Stimulated activated CD4-positive, alpha-beta T cell treated with anti-CD3 and anti-CD28 coated beads, Interleukin-1b, Interleukin-23, amount 100 ng/mL, for 24 hours (primary cell): ENCODE measurements at regions not wholly inside any gene's neighbourhood (a gene's known extent, or its start where the extent isn't known, plus 50 kb on each side); places are given as distances from the start of the nearest gene placed in this dataset.

Source experiments
- DNase-seq, 4 experiments: peaks; one replicate each; pipeline ENCODE4 v3.0.0-alpha.2; 2020; ENCODE audit warnings: low read depth in 4 of 4, low spot score in 1 of 4

DNA sequence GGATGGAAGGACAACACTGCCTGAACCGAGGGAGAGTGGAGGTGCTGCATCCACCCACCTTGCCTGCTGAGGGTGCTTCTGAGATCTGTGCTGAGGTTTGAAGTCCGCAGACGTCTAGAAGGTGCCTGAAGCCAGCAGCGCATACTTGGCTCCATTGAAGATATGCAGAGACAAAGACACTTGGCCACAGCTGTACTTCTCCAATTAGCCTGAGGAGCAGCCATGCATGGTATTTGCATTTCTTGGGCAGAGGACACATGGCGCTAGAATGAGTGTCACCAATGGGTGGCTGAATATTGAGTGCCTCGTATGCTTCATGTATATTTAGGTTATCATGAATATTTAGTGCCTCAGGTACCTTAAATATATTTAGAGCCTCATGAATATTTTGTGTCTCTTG is 128.7 kb upstream of the ATP6AP2 start:
- DNase-seq, result no peak

DNA sequence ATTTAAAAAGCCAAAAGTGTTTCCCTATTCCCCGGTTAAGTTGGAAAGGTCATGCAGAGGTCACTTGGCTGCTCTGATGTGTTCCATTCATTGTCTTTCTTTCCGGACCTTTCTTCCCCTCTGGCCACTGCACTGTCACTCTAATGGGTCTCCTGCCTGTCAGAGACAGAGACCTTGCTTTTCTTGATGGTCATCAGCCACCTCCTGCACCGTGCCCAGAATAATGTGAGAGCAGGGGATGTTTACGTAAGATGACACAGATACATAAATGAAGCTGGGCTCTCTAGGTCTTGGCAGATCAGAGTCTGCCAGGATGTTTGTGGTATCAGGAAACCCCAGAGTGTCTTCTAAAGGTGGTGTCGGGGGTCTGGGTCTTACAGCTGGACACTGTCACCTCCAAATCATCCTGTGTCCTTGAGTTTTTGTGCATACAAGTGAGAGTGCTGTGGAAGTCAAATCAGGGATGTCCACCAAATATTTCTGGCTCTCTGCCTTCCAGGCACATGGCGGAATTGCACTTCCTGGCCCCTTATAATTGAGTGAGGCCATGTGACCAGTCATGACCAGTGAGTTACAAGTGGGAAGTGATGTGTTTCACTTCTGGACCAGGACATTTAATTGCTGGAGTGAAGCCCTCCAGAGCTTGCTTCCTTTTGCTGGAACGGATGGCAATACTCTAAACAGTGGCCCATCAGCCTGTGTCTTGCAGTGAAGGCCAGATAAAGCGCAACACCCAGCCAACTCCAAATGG is 130.6 kb upstream of the ATP6AP2 start:
- no peak for DNase-seq

DNA sequence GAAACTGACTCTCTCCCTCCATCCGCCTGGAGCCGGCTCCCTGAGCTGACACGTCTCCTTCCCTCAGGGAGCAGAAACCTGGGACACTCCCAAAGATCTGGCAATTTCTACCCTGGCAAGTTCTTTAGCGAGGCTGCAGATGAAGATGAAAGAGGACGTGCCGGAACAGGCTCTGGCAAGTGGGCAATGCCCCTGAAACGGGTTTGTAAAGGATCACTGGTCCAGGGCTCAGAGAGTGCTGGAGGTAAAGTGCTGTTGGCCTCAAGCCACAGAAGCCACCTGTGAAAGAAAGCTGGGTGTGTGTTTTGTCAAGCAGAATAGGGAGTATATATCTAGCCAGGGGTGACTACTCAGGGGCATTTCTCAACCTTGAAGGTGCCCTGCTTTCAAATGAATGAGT is 131.4 kb upstream of the ATP6AP2 start:
- DNase-seq, result no peak

DNA sequence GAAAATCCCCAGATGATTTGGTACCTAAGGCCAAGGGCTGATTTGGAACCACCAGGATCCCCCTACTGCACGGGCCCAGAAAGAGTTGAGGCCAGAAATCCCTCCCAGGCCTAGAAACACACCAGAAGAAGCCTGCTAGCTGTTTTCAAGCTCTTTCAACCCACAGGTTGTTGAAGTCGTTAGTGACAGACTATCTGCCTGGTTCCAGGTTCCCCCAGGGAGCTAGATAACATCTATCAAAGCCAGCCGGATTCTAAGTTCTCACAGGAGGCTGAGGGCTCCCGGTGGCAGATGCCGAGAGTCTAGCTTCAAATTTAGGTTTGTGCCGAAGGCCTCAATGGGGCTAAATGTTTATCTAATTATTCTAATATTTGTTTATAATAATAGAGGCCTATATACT is 132.0 kb upstream of the ATP6AP2 start:
- DNase-seq, result no peak

DNA sequence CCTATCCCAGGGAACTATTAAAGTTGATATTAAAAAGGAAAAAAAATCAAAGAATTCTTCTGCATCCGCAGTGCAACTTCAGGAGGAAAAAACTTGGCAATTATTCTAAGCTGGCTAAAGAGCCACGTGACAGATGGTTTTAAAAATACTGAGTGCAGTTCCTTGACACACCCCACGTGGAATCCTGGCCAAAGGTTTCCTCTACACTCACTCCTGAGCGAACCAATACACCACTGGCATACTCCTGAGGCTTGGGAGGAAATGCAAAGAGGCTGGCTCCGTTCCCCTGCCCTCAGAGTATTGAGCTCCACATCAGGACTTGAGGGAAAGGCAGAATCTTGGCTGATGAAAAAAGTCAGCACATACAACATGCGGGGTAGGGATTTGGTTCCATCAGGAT is 133.8 kb upstream of the ATP6AP2 start:
- DNase-seq, result no peak

DNA sequence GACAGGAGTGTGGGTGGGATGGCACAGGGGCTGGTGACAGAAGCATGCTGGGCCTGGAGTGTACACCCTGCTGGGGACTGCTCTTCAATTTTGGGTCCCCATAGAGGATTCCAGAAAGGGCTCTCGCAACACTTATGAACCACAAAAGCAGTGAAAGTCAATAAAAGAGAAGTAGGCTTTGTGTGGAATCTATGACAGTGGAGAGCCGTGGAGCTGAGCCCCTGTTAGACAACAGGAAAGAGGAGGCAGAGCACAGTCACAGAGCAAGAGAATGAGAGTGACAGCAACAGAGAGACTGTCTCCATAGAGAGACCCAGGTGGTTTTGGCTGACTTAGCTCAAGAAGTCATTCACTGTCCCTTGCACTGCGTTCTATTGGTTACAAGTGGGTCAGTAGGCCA is 135.1 kb upstream of the ATP6AP2 start:
- no peak for DNase-seq

DNA sequence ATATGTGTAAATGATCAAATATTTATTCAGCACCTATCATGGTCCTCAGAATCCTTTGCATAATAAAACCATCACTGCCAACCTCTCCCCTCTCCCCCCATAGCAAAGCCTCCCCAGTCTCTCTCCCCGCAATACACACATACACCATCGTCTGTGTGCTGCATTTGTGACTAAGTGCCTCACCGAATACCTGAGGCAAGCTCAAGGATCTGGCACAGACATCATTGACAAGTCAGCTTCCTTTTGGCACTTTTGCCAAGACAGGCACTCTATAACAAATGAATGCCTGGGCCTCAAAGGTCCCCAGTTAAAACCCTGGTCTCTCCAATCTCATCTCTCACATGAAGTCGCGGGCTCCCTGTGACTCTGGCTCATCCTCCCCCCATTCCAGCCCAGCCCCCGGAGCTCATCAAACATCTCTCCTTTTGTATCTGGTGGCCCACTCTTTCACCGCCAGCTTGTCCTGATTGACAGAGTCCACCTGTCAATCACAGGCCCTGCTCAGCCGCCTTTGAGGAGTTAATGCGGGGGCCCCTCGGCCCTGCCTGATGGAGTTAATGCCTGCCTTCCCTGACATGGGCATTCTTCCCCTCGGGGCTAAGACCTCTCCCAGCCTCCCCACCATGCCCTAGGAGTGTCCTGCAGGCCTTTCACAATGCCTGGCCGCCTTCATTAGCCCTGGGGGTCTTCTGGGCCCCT is 135.8 kb upstream of the ATP6AP2 start:
- DNase-seq, result no peak

DNA sequence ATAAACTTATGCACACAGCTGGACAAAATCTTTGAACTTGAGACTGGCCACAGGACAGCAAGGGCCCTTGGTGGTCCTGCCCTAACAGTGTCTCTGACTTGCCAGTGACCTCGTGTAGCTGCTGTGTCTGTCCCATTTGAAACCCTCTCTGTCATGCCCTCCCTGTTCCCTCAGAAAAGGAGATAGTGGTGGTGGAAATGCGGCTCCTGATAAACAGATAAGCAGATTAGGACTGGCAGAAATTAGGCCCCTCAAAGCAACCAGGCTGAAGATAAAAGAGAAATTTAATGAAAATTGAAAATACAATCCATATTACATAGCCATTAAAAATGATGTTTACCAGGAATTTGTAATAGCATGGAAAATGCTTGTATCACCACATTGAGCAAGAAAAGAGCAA is 136.6 kb upstream of the ATP6AP2 start:
- DNase-seq, result no peak

DNA sequence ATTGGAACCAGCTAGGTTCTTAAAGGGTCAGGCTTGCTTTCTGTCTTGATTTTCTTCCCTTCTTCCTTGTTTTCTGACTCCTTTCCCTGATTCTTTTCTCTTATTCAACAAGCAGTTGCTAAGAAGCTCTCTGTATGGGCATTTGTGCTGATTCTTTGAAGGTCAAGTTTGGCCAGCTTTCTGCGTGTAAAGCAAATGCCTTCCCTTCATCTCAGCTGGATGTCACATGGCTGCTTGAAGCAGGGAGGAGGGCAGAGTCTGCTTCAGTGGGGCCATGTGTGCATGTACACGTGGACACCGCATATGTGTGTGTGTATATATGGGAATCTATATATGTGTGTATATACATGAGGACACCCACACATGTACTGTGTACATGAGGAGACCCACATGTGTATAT is 139.9 kb upstream of the ATP6AP2 start:
- DNase-seq, result no peak

DNA sequence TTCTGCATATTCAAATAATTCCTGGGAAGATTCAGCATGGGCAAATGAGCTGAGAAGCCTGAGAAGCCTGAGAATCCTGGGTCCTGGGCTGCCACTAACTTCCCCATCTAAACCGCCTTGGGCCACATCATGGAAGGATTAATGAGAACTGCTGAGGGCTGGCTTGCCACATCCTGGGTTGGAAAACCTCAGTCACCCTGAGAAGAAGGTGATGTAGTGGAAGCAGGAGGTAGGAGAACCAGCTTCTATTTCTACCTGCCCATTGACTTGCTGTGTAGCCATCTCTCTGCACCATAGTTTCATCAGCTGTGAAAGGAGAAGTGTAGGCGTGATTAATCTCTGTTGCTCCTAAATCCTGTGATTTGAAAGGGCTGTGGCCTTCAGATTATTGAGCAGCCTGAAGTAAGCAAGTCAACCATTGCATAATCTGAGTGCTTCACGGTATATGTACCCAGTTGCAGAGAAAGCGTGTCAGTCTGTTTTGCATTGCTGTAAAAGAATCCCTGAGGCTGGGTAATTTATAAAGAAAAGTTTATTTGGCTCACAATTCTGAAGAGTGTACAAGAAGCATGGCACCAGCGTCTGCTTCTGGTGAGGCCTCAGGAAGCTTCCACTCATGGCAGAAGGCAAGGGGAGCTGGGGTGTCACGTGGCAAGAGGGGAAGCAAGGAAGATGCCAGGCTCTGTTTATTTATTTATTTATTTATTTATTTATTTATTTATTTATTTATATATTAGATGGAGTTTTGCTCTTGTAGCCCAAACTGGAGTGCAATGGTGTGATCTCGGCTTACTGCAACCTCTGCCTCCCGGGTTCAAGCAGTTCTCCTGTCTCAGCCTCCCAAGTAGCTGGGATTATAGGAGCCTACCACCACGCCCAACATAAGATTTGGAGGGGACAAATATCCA is 140.9 kb upstream of the ATP6AP2 start:
- no peak for DNase-seq

DNA sequence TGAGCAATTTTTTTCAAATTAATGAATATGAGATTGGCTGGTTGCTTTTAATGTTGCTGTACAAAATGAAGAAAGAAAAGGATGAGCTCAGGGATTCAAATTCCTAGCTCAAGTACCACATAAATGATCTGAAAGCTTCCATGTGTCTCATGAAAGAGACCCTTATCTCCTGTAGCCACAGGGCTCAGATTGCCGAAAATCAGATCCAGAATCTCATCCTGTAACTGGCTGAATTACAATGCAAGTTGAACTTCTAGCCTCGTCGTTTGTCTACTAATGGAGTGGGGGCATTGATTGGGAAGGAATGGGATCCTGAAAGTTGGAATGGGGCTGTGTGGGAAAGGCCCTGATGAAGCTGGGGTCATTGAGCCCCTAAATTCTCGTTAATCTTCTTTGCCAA is 143.4 kb upstream of the ATP6AP2 start:
- no peak for DNase-seq

DNA sequence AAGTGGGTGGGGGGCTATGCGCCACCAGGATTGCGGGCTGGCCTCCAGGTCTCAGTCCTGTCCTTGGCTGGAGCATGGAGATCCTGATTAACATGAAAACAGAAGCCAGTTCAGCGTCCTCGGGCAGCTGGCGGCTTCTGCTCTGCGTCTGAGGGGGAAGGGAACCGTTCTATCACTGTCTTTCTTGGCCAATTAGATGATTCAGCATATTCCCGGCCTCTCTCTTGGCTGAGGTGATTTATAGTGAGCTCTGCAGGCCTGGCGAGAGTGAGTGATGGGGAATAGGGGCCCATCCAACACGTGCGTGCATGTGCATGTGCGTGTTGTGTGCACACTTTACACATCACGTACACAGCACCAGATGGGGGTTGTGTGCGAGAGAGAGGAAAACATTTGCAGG is 145.8 kb upstream of the ATP6AP2 start:
- no peak for DNase-seq

DNA sequence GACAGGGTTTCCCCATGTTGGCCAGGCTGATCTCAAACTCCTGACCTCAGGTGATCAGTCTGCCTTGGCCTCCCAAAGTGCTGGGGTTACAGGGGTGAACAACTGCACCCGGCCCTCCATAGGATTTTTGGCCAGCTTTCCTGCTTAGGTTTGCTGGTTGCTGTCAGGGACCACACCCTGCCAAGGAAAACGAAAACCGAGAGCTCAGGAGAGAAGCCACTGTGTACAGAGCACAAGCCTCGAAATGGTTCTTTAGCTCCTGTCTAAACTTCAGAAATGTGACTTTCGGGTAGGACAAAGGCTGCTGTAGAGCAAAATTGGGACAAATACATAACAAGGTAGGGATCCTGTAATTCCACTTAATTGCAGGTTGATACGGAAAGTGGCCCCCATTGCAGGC is 146.3 kb upstream of the ATP6AP2 start:
- no peak for DNase-seq

DNA sequence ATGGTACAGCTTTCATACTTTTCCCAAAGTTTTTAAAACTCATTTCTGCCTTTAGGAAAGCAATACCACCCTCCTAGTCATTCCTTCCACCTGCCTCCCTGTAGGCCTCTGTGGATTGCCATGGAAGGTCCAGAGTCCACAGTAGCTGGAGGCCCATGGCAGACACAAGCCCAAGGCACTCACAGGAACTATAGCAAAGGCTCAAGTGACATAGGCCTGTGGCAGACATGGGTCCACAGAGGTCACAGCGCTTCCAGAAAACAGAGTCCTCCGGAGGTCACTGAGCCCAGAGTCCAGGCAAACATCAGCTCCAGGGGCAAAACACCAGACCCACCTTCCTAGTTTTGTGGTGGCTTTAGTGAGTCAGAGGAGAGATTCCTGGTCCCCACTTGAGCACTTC is 147.6 kb upstream of the ATP6AP2 start:
- no peak for DNase-seq

DNA sequence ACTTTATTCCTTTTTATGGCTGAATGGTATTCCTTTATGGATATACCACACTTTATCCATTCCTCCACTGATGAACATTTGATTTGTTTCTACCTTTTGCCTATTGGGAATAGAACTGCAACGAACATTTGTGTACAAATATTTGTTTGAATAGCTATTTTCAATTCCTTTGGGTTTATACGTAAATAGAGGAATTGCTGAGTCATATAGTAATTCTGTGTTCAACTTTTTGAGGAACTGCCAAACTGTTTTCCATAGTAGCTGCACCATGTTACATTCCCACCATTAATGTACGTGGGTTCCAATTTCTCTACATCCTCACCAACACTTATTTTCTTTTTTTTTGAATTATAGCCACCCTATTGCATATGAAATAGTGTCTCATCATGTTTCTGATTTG is 156.5 kb upstream of the ATP6AP2 start:
- no peak for DNase-seq

DNA sequence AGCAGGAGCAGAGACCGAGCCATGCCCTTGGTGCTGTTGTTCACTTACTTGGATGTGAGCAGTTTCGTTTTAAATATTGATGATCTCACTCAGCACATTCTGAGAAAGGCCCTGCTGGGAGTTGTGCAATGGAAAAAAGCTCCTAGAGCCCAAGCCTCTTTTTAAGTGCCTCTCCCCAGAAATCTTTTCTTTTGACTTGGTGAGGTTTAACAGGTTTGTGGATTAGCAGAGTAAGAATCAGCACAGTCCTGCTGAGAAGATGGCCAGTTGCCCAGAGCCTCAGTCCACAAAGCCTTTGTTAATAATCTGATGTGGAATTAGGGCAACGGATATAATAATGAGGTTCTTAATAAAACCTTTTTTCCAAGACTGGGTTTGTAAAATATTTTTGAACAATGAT is 157.5 kb upstream of the ATP6AP2 start:
- no peak for DNase-seq

DNA sequence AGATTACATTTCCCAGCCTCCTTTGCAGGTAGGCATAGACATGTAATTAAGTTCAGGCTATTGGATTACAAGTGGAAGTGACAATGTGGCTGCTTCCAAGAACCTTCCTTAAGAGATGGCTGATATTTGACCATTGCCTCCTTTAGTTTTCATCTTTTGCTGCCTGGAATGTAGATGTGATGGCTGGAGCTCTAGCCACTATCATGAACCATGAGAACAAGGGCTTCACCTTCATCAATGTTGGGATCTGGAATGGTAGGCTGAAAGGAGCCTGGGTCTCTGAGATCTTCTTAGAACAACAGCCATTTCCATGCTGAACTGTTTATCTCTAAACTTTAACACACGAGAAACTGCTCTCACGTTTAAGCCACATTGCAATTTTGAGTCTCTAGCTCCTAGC is 158.7 kb upstream of the ATP6AP2 start:
- DNase-seq, result no peak

DNA sequence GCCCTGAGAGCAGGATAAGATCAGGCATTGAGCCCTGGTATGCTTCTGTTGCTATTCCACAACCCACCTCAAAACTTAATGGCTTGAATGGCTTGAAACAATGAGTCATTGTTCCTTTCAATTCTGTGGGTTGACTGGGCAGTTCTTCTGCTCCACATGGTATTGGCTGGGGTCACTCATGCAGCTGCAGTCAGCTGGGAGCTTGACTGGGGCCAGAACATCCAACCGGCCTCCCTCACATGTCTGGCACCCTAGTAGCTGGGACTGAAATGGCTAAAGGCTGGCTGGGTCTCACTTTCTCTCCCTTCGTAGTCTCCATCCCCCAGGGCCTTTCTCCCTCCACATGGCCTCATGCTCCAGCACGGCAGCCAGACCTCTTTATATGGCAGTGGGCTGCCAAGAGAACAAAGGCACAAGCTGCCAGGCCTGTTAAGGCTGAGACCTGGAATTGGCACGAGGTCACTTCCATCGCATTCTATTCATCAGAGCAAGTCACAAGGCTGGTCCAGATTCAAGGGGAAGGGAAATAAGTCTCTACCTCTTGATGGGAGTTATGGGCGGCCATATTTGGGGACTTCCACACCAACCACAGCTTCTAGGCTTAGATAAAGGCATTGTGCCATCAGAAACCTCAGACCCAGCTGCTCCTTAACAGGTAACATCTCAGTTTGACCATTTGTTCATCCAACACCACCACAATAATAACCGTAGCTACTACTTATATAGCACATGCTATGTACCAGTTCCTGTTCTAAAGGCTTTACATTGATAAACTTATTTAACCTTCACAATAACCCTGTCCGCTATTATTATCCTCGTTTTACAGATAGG is 159.7 kb upstream of the ATP6AP2 start:
- DNase-seq, result no peak

DNA sequence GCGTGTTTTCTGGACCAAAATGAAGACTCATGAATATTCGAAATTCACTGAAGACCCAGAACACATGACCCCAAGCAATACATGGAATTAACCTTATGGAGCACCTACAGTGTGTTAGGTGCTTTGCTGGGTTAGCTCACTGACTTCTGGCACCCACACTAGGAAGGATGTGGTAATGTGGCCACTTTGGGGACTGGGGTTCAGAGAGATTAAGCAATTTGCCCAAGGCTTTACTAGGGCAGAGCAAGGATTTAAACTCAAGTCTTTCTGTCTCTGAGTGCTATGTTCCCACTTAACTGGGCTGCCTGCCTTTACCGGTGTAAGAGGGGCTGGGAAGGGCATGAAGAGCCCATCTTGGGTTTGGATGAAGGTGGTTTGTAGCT is 162.0 kb upstream of the ATP6AP2 start:
- no peak for DNase-seq

DNA sequence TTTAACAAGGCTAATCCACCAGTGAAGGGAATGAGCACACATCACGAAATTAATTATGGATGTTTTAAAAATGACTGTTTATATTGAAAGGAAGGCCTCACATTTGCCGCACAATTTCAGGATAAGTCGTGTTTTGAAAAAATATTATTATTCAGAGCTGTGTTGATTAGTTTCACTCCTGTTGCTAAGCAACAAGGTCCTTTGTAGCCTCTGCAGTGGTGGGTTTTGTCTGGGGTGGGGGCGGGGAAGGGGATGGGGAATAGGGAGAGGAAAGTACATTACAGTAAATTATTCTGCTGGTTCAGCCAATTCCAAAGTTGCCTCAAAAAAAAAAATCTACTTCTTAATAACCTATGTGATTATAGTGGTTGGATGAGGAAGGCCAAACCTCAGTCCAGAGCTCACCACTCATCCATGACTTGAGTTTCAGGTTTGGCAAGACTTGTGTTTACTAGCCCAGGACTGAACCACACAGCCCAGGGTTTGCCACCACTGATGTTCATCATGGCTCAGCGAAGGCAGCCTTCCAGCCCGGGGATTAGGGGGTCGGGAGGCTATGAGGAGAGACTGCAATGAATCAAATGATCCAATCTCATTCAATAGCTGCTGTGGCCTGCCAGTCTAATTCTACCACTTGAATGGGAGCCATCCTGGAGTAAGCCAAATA is 162.5 kb upstream of the ATP6AP2 start:
- DNase-seq, result no peak

DNA sequence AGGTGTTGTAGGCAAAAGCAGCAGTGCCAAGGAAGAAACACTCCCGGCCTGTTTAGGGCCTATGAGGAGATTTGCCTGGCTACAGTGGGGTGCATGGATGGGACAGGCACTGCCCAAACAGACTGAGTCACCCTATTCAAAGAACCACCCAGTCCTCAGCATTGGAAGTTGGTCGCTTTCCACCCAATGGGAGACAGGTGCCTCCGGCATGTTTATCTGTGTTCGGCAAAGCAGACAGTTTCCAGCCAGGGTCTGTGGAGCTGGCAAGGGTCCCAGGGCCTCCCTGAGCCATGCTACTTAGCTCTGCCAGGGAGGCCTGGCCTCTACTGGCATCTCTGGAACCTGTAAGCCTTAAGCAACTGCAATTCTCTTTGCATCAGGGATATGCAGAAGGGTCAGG is 165.1 kb upstream of the ATP6AP2 start:
- no peak for DNase-seq
